HG03039 (cell line): ENCODE measurements at regions not wholly inside any gene's neighbourhood (a gene's known extent, or its start where the extent isn't known, plus 50 kb on each side); places are given as distances from the start of the nearest gene placed in this dataset.

Experiments used
- ATAC-seq: cut with Tn5 transposase; IDR thresholded peaks from one replicate; pipeline ENCODE4 v1.9.1; 2021; ENCODE audit warnings: mild to moderate bottlenecking, moderate library complexity; ENCODE audit not compliant: unreplicated experiment

DNA sequence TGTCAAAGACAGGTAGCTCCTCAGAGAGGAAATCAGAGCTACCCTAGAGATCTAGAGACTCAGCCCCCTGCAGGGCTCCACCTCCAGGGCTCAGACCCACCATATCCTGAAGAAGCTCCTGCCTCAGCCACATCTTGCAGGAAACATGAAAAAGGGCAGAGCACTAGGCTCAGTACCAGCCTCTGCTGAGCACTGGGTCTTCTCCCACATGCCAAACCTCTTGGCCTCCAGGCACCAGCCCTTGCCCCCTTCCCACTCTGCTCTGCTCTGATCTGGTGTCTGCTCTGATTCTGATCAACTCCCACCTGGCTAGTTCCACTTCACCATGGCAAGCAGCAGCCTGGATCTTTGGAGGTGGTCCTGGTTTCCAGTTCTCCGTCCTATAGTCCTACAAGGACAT lies 114.3 kb upstream of the SLC66A3 start:
- ATAC-seq = no peak

DNA sequence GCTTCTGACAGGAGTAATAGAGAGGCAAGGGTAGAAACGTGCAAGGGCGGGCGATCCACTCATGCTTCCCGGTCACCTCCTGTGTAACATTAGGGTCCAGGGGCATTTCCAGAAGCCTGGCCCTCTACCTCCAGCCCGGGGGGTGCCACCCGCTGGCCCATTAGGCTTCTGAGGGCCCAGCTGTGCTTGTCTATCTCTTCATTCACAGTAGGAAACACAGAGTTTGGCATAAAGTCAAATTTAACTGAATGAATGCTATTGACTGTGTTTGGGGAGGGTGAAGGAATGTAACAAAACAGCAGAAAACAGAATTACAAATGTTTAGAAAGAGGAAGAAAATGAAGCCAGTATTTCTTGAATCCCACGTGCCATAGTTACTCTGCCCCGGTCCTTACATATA lies 112.4 kb upstream of the SLC66A3 start:
- ATAC-seq = no peak

DNA sequence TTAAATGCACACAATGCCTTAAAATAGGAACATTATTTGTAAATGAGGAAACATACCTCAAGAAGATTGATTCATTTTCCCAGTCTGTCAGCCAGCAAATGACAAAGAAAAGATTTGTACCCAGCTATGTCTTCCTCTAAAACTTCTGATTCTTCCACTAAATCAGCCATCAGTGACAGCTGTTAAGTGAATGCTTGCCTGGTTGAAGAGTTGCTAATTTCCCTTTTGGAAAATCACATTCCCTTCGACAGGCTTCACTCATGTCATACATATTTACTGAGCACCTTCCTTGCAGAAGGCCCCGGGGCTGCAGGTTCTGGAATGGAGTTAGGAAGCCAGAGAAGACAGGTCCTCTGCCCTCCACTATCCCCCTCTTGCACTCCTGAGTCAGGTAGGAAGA lies 112.0 kb upstream of the SLC66A3 start:
- no peak for ATAC-seq

DNA sequence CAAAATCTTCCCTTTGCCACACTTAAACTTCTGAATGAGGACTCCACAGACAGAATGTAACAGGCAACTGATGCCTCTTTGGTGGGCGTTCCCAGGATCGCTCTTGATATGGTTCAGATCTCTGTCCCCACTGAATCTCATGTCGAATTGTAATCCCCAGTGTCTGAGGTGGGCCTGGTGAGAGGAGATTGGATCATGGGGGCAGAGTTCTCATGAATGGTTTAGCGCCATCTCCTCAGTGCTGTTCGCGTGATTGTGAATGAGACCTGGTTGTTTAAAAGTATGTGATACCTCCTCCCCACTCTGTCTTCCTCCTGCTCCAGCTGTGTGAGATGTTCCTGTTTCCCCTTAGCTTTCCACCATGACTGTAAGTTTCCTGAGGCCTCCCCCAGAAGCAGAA lies 111.1 kb upstream of the SLC66A3 start:
- no peak for ATAC-seq

DNA sequence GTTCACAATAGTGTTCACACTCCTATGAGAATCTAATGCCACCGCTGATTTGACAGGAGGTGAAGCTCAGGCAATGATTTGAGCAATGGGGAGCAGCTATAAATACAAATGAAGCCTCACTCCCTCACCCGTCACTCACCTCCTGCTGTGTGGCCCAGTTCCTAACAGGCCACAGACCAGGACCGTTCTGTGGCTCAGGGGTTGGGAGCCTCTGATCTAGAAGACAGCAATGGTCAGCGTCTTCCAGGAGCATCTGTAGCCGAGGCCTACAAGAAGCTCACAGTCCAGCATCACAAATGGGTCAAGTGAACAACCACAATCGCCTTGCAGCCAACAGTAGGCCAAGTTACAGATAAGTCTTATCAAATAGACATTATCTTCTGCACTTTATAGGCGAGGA lies 110.0 kb upstream of the SLC66A3 start:
- no peak for ATAC-seq

DNA sequence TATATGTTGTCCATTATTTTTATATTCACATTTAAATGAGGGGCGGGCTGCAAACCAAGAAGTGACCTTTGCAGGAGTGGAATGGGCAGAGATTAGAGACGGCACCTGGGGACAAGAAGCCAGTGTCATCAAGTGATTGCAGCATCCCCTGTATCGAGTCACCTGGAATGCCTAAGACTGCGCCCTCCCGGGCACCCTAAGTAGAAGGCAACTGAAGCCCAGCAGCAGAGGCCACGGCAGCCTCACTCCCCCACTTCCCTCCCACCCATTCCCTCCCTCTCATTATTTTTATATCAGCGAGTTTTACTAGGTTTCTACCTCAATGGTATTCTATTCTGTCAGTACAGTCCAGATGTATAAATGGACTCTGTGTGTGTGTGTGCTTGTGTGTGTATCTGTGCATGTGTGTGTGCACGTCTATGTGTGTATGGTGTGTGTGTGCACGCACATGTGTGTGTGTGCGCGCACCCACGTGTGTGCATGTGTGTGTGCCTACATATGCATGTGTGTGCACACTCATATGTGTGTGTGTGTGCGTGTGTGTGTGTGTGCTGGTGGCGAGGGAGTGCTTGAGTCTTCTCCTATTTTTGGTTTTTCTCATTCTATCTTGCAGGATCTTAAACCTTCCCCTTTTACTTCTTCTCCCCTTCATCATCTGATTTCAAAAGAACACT lies 106.8 kb upstream of the SLC66A3 start:
- no peak for ATAC-seq

DNA sequence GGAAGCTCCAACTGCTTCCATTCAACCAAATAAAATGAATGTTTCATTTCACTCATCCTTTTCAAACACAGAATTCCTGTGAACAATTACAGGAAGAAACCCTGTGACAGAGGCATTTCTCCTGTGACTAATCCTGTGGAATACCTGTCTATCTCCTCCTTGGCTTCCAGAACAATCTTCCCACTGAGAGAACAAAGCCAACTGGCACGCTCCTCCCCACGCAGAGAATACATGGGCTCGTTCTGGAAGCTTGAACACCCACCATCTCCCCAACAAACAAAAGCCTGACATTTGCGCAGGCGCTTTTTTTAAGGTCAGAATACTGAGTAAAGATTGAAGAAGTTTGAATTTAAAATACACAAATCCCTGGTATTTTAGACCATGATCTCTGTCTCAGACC lies 104.7 kb upstream of the SLC66A3 start:
- ATAC-seq = no peak

DNA sequence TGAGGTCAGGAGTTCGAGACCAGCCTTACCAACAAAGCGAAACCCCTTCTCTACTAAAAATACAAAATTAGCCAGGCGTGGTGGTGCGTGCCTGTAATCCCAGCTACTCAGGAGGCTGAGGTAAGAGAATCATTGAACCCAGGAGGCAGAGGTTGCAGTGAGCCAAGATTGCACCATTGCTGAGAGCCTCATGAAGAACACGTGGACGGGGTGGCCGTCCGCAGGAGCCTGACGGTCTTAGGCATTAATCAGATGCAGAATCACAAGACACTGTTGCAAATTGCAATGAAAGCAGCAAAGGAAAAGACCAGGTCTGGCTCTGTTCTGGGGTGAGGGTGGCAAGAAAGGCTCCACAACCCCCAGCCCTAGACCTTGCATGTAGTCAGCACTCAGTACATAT lies 104.0 kb upstream of the SLC66A3 start:
- ATAC-seq = no peak

DNA sequence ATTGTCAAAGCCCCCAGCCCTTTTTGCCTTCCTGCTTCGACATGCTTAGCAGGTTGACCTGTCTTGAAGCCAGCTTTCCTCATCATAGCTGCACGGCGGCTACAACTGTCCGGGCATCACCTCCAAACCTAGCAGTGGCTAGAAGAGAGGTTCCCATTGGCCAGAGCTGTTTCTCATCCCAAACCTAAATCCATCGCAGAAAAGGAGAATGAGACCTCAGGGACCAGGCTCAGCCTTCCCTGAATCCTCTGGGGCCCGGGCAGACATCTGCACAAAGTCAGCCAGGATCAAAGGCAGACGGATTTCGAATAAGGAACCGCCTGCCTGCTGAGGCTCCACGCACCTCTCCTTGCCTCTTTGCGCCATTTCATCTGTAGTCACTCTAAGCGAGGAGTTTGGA lies 101.7 kb upstream of the SLC66A3 start:
- ATAC-seq = no peak

DNA sequence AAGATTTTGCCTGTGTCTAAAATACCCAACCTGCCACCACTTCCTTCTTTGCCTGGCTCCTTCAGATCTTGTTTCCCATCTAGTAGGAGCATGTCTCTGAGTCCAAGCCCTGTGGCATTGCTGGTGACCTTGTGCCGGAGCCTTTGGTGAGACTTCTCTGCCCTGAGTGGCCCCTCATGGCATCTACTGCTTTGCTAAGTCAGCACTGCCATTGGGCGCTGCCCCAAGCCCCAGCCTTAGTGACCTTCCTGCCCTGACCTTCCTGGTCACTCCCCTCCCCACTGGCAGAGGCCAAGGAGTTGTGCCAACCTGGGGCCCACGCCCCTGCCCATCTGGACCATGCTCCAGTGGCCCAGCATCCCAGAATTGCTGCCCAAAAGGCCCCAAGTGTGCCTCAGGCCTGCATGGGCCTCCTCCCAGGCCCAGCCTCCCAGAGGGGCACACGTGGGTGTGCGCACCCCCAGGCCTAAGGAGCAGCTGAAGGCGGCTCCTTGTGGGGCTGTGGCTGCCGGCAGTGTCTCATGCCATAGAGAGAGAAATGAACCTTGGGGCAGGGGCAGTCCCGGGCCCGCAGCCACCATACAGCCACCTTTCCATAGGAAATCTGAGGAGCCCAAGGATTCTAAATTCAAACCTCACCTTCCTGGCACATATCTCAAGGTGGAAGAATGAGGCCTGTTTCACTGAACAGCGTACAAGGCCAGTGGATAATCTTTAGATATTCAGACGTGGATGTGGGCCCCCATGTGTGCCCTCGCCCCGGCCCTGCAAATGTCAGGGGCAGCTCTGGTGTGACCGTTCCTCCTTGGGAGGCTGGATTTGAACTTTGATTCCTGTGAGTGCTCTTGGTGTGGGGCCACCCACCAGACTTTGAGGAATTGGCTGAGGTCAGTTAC lies 100.2 kb upstream of the SLC66A3 start:
- no peak for ATAC-seq

DNA sequence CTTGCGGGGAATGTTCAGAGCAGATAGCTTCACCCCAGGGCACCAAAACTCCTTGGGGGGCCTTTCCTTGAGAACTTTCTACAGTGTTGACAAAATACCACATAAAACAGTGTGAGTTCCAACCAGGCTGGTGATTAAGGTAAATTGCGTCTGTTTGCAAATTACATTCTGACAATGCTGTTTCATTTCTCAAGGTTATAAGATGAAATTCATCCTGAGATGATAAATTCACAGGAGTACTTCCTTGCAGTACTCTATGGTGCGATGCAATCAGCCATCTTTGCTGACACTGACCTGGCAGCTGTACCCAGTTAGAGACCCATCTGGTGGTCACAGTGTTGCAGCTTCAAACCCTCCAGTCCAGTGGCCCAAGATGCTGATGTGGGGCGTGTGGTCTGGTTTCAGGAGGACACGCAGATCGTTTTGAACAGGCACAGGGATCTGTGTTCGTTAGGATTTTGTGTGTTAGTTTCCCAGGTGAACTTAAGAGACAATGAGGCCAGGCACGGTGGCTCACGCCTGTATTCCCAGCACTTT lies 99.5 kb upstream of the SLC66A3 start:
- no peak for ATAC-seq

DNA sequence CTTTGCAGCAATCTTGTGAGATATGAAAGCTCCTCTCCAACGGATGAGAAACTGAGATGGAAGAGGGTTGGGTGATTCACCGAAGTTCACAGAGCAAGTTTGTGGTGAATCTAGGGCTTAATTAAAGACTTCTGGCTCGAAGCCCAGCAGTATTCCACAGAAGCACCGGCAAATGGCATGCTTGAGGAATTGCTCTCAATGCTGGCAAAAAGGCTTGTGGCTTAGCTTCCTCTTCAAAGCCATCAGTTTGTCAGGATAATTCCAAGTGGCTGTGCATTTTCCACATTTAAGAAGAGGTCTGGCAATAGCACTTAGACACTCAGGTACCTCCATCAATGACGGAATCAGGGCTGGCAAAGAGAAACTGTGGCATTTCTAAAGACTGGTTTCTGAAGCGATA lies 98.7 kb upstream of the SLC66A3 start:
- ATAC-seq = no peak

DNA sequence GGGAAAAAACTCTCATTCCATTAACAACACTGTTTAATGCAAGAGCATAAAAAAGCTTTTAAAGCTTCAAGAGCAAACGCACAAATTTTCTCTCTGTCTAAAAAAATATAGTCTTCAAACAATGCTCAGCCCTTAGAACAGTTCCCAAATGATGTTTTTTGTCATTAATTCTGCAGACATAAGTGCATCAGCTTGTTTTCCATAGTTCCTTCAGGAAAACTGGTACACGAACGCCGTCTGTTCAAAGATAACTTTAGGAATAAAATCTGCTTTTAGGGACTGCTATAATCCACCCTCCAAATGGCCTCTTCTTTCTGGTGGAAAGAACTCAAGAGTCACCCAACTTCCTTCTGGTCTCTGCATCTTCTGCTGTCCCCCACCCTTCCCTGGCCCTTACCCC lies 98.2 kb upstream of the SLC66A3 start:
- no peak for ATAC-seq

DNA sequence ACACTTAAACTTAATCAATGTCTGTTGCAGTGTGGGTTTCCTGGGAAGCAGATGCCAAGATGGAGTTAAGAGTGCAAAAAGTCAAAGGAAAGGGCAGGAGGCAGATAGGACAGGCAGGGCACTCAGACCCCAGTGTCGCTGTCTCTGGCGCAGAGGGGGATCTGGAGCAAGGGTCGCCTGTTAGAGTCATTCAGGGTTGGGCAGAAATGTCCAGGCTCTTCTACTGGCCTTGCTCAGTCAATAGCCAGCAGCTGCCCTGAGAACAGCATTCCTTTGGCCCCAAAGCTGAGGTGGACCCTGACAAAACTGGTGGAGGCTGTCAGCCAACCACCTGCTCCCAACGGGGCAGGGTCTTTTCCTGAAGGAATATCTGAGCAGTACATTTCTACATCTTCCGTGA lies 97.1 kb upstream of the SLC66A3 start:
- no peak for ATAC-seq

DNA sequence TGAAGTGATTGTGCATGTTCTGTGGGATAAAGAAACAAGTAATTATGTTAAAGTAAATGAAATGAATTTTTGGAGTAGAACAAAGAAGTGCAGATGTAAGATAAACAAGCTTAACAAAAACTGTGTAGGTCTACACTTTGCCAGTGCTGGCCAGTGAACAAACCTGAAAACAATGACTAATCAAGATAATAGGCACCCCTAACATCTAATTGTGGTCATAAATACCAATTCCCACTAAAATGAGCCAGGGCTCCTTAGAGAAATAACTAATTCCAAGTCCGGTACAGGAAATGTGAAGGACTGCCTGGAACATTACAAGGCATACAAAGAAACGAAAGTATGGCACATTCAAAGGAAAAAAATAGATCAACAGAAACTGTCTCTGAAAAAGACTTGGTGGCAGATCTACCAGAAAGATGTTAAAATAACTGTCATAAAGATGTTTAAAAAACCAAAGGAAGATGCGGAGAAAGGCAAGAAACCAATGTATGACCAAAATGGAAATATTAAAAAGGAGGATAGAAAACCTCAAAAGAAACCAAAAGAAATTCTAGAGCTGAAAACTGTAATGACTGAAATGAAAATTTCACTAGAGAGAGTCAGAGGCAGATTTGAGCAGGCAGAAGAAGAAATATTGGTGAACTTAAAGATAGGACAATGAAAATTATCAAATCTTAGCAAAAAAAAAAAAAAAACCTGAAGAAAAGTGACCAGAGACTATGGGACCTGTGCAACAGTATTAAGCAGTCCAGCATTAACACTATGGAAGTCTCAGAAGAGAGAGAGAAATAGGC lies 94.7 kb upstream of the SLC66A3 start:
- no peak for ATAC-seq

DNA sequence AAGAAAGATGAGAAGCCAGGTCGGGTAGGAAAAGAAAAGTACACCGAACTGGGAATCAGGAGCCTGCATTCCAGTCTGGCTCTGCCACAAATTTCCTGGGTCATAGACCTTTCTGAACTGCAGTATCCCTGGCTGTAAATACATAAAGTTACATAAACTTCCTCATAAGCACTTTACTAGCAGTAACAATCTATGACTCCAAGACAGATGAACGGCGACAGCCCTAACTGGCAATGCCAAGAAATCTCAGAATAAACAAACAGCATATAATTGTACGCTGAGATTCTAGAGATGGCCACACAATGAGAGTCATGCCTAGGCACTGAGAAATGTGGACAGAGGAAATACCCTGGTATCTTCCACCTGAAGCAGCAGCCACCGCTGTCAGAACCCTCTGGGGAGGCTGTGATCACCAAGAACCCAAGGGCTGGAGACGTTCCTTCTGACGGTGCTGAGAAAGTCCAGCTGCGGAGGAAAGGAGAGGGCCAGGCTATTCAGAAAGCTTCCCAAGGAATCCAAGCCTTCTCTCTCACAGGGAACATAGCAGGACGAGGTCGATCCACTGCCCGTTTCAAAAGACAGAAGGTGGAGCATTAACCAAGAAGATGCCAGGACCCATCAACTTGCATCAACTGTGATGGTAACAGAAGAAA lies 89.3 kb upstream of the SLC66A3 start:
- no peak for ATAC-seq

DNA sequence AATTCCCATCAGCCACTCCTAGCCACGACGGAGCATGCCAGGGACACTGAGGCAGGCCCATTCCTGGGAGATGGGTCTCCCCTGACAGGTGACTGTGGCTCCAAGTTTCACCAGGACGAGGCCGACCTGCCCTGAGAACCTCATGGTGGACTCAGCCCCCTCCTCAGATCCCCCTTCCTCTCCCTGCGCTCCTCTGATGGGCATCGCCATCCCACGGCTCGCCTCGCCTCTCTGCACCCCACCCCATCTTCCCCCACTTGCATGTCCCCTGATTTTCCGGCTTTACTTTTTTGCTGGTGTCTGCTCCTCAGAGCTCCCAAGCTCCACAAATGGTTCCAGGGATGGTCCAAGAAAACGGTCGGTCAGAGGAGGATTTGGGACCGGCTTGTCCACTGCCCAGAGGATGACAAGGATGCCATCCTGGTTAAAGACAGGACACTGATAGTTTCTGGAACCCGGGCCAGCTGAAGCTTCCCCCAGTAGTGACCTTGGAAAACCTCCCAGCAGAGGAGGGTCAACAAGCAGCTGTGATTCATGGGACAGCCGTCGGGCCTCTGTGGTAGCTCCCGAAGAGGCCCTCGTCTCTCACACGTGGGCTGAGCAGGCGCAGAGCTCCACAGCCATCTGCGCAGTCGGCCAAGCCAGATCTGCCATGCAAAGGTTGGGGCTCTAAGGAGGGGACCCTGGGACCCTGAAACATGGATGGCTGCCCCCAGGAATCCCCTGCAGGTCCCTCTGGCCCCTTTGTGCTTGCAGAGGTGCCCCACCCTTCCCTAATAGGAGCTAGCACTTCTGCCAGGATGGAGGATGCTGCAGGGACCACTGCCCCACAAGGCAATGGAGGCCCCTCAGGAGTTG lies 87.8 kb upstream of the SLC66A3 start:
- no peak for ATAC-seq

DNA sequence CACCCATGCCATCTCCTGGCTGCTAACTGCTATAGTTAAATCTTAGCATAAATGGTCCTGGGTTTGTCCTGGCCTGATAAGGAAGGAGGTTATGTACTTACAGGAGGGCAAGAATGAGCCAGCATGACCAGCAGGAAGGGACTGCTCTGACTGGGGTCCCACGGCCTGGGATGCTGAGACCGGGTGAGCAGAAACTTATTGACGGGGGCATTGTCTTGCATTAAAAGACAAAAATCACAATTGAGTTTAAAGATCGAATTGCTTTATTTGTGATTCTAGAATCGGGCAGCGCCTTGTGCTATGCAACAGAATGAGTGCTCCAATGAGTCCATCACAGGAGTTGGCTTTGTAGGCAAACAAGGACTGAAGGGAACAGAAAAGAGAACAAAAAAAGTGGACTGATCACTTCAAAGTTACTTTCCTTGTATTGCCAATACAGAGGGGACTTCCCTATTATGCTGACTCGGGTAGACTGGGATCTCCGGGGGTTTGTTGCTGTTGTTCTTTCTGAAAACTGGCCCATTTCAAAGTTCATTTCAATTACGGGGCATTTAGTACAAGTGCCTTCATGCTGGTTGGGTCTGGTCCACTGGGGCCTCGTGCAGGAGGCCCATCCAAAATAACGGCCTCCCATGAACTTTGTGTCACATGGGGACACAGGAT lies 87.1 kb upstream of the SLC66A3 start:
- ATAC-seq = no peak

DNA sequence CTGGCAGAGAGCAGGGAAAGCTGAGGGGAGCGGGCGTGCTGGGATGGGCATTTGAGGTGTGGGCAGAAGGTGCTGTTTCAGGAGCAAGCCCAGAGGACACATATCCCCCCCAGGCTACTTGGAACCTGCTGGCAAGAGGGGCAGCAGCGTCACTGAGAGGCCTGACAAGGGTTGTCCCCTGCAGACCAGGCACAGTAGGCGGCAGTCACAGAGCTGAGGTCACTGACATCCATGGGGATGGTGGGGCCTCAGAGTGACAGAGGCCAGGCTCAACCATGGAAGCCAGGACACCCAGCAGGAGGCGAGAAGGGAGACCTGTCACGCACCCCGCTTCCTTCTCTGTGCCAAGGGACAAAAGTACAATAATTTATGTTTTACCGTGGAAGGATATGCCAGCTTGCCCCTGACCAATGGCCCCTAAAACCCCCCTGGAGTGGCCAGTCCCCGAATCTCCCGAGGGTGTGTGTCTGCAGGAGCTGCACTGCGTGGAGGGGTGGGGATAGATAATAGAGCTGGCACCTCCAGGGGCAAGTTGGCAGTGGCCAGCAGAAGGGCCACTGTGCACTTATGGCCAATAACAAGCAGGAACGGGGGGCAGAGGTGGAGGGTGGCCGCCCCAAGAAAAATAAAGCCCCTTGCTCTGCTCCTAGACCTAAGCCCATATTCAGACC lies 86.3 kb upstream of the SLC66A3 start:
- no peak for ATAC-seq
